ENCODE measurements at regions not wholly inside any gene's neighbourhood (a gene's known extent, or its start where the extent isn't known, plus 50 kb on each side); places are given as distances from the start of the nearest gene placed in this dataset.

- TF ChIP-seq, protein P1, sequence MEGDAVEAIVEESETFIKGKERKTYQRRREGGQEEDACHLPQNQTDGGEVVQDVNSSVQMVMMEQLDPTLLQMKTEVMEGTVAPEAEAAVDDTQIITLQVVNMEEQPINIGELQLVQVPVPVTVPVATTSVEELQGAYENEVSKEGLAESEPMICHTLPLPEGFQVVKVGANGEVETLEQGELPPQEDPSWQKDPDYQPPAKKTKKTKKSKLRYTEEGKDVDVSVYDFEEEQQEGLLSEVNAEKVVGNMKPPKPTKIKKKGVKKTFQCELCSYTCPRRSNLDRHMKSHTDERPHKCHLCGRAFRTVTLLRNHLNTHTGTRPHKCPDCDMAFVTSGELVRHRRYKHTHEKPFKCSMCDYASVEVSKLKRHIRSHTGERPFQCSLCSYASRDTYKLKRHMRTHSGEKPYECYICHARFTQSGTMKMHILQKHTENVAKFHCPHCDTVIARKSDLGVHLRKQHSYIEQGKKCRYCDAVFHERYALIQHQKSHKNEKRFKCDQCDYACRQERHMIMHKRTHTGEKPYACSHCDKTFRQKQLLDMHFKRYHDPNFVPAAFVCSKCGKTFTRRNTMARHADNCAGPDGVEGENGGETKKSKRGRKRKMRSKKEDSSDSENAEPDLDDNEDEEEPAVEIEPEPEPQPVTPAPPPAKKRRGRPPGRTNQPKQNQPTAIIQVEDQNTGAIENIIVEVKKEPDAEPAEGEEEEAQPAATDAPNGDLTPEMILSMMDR (IDR thresholded peaks at IDR 0.05): no peak
- TF ChIP-seq POLR2A (IDR thresholded peaks at IDR 0.05): no peak
- no peaks in the 10 kb centered on the region for H3K4me1 ChIP-seq
- intact Hi-C loops (cut with DNase I; ENCODE audit: low total_unique reads): no loop called here
These were observed 263.3 kb downstream of the GLRX3 start for GRCh38 chr10:130399425-130399950.

GRCh38 chr10:130400890-130401289, 264.7 kb downstream of the GLRX3 start:
- Histone ChIP-seq H3K27ac (no peak overlapping the region), H3K9me3 (no peaks in the 10 kb centered on the region), H3K36me3 (no peaks in the 10 kb centered on the region), H3K27me3 (no peaks in the 10 kb centered on the region), H3K4me1 (no peaks in the 10 kb centered on the region), H3K4me3 (no peak overlapping the region)
- TF ChIP-seq, protein P1 (IDR thresholded peaks at IDR 0.05): no peak
- no peak for TF ChIP-seq POLR2A (IDR thresholded peaks at IDR 0.05)
- intact Hi-C loops (cut with DNase I; ENCODE audit: low total_unique reads): no loop called here
- DNase-seq: no peak

More at GRCh38 chr10:130399425-130399950, 263.3 kb downstream of the GLRX3 start:
- no peaks in the 10 kb centered on the region for H3K9me3 ChIP-seq
- no peaks in the 10 kb centered on the region for H3K27me3 ChIP-seq
- no peak overlapping the region for H3K4me3 ChIP-seq
- H3K27ac ChIP-seq: no peak overlapping the region
- H3K36me3 ChIP-seq: no peaks in the 10 kb centered on the region
- DNase-seq: no peak

- Histone ChIP-seq H3K27ac (no peak overlapping the region), H3K27me3 (no peaks in the 10 kb centered on the region), H3K4me3 (no peak overlapping the region), H3K9me3 (no peaks in the 10 kb centered on the region), H3K4me1 (no peaks in the 10 kb centered on the region), H3K36me3 (no peaks in the 10 kb centered on the region)
- DNase-seq: no peak
- intact Hi-C loops (cut with DNase I; ENCODE audit: low total_unique reads): no loop called here
- TF ChIP-seq, protein P1 (IDR thresholded peaks at IDR 0.05): no peak
- TF ChIP-seq POLR2A (IDR thresholded peaks at IDR 0.05): no peak
These were observed 265.9 kb downstream of the GLRX3 start for GRCh38 chr10:130401860-130402765.

- TF ChIP-seq, protein P1 (IDR thresholded peaks at IDR 0.05): no peak
- no peak for TF ChIP-seq POLR2A (IDR thresholded peaks at IDR 0.05)
- DNase-seq: no peak
These were observed 267.2 kb downstream of the GLRX3 start for GRCh38 chr10:130403153-130404075.

More at GRCh38 chr10:130403153-130404075, 267.2 kb downstream of the GLRX3 start:
- Histone ChIP-seq H3K36me3 (no peaks in the 10 kb centered on the region), H3K4me1 (no peaks in the 10 kb centered on the region), H3K9me3 (no peaks in the 10 kb centered on the region), H3K4me3 (no peak overlapping the region), H3K27me3 (no peaks in the 10 kb centered on the region), H3K27ac (no peak overlapping the region)
- intact Hi-C loops (cut with DNase I; ENCODE audit: low total_unique reads): no loop called here
